Chondrocyte (in vitro differentiated cells): ENCODE measurements at regions not wholly inside any gene's neighbourhood (a gene's known extent, or its start where the extent isn't known, plus 50 kb on each side); places are given as distances from the start of the nearest gene placed in this dataset.

Source experiments
- DNase-seq: peaks from one replicate; pipeline ENCODE4 v3.0.0; 2021; ENCODE audit warnings: mixed read lengths, low spot score
- H3K27ac Mint-ChIP-seq: one replicate; pipeline ENCODE4 v1.8.0; 2021; ENCODE audit warnings: mild to moderate bottlenecking, moderate library complexity, mixed read lengths; ENCODE audit not compliant: unreplicated experiment
- H3K27me3 Mint-ChIP-seq: 2 replicates; pipeline ENCODE4 v1.8.0; 2021; ENCODE audit warnings: low read depth, mixed read lengths
- H3K36me3 Mint-ChIP-seq: 2 replicates; pipeline ENCODE4 v1.8.0; 2021; ENCODE audit warnings: low read depth, mixed read lengths
- H3K4me1 Mint-ChIP-seq: 2 replicates; pipeline ENCODE4 v1.8.0; 2021; ENCODE audit warnings: low read depth, mild to moderate bottlenecking, mixed read lengths
- H3K4me3 Mint-ChIP-seq: one replicate; pipeline ENCODE4 v1.8.0; 2021; ENCODE audit warnings: mild to moderate bottlenecking, moderate library complexity, mixed read lengths; ENCODE audit not compliant: unreplicated experiment
- H3K9me3 Mint-ChIP-seq: 2 replicates; pipeline ENCODE4 v1.8.0; 2021; ENCODE audit warnings: low read depth, mixed read lengths
- TF ChIP-seq, protein P1 (sequence below): fragments of 200-600 bp; sonication (generic); IDR thresholded peaks from 2 replicates; pipeline ENCODE4 v1.5.0; 2021; ENCODE audit warnings: antibody characterized with exemption, mild to moderate bottlenecking, moderate library complexity

GRCh38 chr11:113557926-113558325 is 82.7 kb upstream of the DRD2 start:
- peaks cover 28% of the 10 kb centered on the region for H3K4me1 Mint-ChIP-seq
- H3K36me3 Mint-ChIP-seq = no peaks in the 10 kb centered on the region
- no peaks in the 10 kb centered on the region for H3K9me3 Mint-ChIP-seq
- no peak overlapping the region for H3K27ac Mint-ChIP-seq
- DNase-seq = no peak
- peaks cover 4% of the 10 kb centered on the region for H3K27me3 Mint-ChIP-seq
- H3K4me3 Mint-ChIP-seq = no peak overlapping the region
- TF ChIP-seq, protein P1, sequence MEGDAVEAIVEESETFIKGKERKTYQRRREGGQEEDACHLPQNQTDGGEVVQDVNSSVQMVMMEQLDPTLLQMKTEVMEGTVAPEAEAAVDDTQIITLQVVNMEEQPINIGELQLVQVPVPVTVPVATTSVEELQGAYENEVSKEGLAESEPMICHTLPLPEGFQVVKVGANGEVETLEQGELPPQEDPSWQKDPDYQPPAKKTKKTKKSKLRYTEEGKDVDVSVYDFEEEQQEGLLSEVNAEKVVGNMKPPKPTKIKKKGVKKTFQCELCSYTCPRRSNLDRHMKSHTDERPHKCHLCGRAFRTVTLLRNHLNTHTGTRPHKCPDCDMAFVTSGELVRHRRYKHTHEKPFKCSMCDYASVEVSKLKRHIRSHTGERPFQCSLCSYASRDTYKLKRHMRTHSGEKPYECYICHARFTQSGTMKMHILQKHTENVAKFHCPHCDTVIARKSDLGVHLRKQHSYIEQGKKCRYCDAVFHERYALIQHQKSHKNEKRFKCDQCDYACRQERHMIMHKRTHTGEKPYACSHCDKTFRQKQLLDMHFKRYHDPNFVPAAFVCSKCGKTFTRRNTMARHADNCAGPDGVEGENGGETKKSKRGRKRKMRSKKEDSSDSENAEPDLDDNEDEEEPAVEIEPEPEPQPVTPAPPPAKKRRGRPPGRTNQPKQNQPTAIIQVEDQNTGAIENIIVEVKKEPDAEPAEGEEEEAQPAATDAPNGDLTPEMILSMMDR = no peak

GRCh38 chr11:113556036-113556435 is 80.8 kb upstream of the DRD2 start:
- Mint-ChIP-seq H3K4me1 (peaks cover 36% of the 10 kb centered on the region), H3K36me3 (no peaks in the 10 kb centered on the region), H3K9me3 (no peaks in the 10 kb centered on the region), H3K4me3 (no peak overlapping the region), H3K27me3 (no peaks in the 10 kb centered on the region), H3K27ac (no peak overlapping the region)
- TF ChIP-seq, protein P1 = no peak
- no peak for DNase-seq

DNA sequence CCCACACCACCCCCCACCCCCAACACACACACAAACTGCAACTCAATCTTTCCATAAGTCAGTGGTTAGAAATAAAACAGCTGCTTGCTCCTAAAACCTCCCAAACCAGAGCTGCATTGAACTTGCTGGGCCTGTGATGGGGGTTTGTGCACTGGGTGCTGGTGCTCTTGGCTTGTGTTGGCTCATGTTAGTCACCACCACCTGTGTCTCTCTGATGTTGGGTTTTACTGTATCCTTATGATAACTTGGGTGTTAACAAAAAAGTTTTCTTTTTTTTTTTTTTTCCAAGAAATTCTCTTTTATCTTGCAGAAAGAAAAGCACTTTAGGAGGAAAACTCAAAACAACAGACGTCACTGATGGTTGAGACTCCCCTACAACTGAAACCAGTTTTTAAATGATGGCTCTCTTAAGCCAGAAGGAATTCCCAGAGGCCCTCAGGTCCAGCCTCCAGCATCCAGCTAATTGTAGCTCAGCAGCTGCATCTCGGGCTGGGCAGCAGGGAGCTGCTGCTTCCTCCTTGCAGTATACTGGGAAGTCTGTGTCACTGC is 79.9 kb upstream of the DRD2 start:
- no peak overlapping the region for H3K4me3 Mint-ChIP-seq
- peaks cover 39% of the 10 kb centered on the region for H3K4me1 Mint-ChIP-seq
- no peaks in the 10 kb centered on the region for H3K27me3 Mint-ChIP-seq
- H3K9me3 Mint-ChIP-seq = no peaks in the 10 kb centered on the region
- no peaks in the 10 kb centered on the region for H3K36me3 Mint-ChIP-seq
- no peak overlapping the region for H3K27ac Mint-ChIP-seq
- no peak for DNase-seq
- TF ChIP-seq, protein P1 = no peak

DNA sequence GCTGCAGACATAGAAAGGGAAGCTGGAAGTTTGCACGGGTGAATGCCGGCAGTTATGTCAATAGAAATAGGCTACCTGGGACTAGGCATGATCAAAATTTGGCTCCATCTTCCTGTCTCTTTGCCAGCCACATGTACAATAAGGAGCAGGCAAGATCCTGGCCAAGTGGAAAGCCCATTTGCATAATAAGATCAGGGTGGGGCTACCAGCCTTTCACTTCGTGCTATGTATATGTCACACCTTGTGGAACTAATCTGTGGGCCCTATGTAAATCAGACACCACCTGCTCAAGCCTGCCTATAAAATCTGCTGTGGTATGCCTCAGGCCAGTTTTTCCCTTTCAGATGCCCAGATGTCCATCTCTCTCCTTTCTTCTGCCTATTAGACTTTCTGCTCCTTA is 79.3 kb upstream of the DRD2 start:
- Mint-ChIP-seq H3K27ac (peak overlapping the region; percentile 73), H3K27me3 (no peaks in the 10 kb centered on the region), H3K36me3 (no peaks in the 10 kb centered on the region), H3K4me3 (no peak overlapping the region), H3K4me1 (peaks cover 45% of the 10 kb centered on the region), H3K9me3 (no peaks in the 10 kb centered on the region)
- TF ChIP-seq, protein P1 = no peak
- no peak for DNase-seq

DNA sequence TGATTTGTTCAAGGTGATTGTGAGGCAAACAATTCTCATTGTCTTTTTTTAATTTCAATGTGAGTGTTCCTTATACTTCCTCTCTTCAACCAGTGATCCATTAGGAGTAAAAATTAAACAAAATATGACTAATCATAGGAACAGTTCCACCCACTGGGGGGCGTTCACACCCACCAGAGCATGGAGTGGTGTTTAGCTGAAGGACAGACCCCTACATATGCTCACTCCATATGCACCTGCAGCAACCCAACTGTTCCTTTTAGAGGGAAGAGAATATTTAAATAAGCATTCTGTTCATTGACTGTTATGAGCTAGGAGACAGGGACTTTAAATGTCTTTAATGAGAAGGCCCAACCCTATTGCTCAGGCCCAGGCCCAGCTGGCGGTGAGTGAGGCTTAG is 78.7 kb upstream of the DRD2 start:
- peaks cover 52% of the 10 kb centered on the region for H3K4me1 Mint-ChIP-seq
- no peaks in the 10 kb centered on the region for H3K27me3 Mint-ChIP-seq

More for the DNA sequence above, 78.7 kb upstream of the DRD2 start:
- no peak overlapping the region for H3K4me3 Mint-ChIP-seq
- TF ChIP-seq, protein P1 = peak; percentile 63
- DNase-seq = no peak
- no peaks in the 10 kb centered on the region for H3K9me3 Mint-ChIP-seq
- peak overlapping the region; percentile 73 for H3K27ac Mint-ChIP-seq
- no peaks in the 10 kb centered on the region for H3K36me3 Mint-ChIP-seq
